NCI-H460 (cell line): ENCODE measurements at regions not wholly inside any gene's neighbourhood (a gene's known extent, or its start where the extent isn't known, plus 50 kb on each side); places are given as distances from the start of the nearest gene placed in this dataset.

Source experiments
- DNase-seq: peaks from one replicate; pipeline ENCODE4 v3.0.0-alpha.2; 2016; ENCODE audit warnings: low read depth; ENCODE audit errors: extremely low read depth

DNA sequence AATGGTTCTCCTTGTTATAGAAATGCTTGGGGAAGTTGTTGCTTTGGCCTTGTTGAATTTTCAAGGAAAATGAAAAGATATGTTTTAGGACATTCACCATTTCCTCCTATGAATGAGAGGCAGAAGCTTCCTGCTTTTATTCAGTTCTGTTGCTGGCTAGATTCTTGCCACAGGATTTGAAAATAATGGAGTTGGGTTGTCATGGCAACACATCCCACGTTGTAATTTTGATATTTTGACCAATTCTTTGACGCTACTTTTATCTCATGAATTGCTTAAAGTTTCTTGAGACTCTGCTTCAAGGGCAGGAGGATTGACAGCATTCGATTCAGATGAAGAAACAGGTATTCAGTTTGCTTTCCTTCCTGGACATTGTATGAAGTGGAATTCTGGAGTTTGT is 331.5 kb downstream of the PRDM2 start:
- no peak for DNase-seq

DNA sequence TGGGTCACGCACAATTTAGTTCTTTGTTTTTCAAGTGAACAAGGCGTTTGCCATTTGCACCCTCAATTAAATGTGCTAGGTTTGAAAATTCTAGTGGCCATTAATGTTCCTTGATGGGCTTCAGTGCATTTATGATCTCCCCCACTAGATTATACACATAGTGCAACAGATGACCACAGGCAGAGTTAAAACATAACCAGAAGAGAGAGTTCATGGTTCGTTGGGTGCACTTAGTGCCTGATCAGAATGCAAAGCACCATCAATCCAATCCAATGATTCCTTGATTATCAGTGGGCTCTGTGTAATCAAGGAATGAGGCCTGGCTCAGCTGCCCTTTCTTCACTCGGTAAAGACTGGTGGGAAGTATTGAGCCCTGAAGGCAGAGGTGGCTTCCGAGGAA is 334.5 kb downstream of the PRDM2 start:
- DNase-seq, result no peak

DNA sequence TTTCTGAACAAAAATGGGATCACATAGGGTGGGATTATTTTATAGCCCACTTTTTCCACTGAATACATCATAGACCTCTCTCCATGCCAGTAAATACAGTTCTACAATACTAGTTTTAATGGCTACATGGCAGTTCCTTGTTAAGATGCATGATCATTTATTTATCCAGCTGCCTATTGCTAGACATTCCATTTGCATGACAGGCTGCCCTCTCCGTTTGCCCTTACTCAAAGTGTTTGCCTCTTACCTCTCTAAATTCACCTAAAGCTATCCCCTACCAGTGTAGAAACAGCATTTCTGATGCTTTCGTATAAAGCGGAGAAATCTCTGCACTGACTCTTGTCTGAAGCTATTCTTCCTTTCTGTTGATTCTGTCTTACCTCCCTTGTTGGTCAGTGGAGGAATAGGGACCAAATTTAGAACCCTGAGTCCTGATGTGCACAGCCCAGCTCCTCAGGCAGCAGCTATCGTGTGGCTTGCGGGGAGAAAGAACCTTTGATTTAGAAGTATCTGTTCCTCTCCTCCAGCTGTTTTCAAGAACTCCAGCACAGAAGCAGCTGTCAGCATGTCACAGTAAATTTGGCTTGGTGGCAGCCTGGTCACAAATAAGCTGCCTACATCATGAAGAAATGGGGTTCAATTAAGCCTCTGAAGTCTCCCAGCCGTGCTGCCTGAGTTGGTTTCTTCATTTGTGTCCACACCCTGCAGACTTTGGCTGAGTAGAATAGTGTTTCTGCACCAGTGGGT is 337.3 kb downstream of the PRDM2 start:
- no peak for DNase-seq

DNA sequence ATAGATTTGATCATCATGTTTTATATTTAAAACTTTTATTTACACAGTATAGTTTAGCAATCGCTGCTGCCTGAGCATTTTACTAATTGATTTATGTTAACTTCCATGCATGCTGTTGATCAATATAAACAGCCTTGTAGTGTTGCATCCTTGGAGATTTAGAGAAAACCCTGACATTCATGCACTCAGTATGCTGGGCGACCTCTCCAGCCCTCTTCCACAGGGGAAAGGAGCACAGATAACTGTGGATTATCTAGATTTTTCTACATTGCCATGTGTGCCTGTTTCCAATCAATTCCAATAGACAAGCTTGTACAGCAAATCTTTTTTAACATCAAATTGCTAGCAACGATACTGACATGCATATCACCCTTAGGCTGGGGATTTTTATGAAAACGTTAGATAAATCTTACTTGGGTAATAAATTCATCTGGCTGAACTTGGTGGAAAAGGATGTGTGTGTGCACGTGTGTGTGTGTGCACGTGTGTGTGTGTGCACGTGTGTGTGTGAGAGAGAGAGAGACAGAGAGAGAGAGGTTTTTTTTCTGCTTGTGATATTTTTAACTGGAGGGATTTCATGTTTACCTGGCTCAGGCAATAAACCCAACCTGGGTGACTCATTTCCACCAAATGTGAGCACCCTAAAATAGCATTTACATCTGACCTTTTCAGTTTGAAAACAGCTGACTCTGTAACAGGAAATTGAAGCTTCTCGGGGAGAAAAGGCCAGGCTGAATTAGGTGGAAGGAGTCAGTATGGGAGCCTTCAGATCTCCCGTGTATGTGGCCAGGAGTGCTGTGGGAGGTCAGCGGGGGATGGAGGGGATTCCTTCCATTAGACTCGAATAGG is 339.8 kb downstream of the PRDM2 start:
- no peak for DNase-seq

DNA sequence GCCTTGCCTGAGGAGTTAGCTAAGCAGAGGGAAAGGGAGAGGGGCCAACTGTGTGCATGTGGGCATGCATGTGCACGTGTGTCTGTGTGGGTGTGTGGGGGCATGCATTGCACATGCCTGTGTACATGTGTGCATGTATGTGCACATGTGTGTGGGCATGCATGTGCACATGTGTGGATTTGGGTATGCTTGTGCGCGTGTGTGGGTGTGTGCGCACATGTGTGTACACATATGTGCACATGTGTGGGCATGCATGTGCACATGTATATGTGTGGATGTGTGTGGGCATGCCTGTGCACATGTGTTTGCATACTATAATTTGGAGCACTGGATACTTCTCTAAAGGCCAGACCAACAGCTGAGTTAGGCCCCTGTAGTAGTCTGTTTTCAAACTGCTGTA is 350.0 kb downstream of the PRDM2 start:
- no peak for DNase-seq

DNA sequence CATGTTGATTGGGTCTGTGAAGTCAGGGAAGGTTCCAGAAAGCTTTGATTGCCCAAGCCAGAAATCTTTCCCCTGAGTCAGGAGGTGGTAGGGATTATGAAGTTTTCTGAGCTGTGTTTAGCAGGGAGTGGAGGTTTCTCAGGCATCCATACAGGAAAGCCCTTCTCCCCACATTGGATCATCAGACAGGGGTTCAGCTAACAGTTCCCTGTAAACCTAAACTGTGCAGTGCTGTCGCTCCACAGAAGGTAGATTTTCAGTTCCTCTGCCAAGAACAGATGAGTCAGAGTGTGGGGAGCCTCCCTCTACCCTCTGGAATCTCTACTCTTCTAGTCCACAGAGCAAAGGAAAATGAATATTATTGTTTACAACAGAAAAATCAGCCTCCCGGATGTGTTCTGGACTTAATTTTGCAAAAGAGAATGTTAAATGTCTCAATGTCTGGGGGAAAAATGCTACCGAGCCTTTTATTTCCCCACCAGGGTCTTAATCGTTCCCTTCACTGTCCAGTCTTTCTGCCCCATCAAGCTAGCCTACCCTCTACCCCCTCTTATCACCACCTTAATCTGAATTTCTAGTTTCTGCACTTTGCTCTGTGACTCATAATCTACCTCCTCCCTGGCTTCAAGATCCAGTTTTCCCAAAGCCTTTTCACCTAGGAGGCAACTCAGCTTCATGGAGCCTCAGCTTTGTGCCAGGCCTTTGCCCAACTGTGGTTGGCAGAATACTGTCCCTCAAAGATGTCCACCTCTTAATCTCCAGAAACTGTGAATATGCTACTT is 355.6 kb downstream of the PRDM2 start:
- no peak for DNase-seq

GRCh38 chr1:14057640-14058039 is 357.7 kb downstream of the PRDM2 start:
- no peak for DNase-seq

DNA sequence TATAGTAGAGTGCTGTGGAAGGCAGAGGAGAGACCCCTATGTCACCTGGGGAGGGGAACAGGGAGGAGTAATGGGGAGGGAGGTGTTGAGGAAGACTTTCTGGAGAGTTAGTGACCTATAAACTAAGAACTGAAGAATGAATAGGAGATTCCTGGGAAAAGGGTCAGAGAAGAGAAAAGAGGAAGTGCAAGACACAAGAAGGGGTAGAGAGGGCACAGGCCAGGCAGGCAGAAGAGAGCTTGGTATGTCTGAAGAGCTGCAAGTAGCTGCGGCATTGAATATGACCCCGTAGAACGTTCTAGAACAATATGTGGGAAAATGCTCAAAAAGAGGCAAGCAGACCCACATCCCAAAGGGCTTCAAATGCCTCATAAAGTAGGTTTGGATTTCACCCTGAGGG is 361.2 kb downstream of the PRDM2 start:
- DNase-seq, result no peak

DNA sequence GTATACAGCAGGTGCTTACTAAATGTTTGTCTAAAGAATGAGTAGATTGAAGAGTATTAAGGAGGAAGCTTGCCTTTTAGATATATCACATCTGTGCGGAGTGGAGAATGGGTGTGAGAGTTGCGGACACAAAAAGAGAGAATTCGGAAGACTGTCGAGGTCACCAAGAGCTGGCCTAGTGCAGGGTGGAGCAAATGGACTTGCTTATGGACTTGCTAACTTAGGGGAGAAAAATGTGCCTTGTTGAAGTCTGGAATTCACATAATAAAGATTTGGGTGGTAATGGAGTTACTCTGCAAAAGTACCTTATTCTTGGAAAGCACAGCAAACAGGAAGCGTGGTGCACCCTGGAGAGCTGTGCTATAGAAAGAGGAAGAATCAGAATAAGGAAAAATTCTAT is 361.7 kb downstream of the PRDM2 start:
- no peak for DNase-seq

GRCh38 chr1:14062669-14063068 is 362.7 kb downstream of the PRDM2 start:
- DNase-seq, result no peak

DNA sequence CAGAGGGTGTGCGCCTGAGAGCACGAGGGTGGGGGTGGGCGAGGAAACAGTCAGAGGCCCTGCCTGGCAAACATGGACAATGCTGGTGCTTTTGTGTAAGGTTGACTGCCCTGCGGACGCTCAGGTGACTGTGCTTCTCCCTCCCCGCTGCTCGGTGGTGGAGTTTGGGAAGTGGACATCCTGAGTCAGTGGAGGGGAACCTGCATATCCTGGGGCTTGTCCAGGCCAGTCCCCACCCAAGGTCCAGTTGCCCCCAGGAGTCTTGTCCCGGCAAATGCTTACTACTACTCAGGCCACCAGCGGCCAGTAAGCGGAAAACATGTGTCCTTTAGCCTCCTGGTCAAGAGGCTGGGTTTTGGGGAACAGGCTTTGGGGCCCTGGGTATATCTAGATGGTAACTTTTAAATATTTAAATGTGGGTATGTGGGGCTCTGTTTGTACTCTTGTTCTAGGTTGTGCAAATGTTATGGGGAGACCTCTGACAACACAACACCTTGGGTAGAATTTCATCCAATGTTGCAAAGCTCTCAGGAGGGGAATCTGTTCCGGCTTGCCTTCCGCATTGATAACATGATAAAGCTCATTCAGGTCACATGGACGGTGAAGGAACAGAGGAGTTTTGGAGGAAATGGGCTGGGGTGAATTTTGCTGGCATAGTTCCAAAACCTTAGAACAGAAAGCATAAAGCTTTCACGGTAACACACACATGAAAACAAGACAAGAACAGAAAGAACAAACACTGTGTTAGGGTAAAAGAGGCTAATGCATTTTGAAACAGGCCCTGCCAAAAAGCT is 364.9 kb downstream of the PRDM2 start:
- no peak for DNase-seq

DNA sequence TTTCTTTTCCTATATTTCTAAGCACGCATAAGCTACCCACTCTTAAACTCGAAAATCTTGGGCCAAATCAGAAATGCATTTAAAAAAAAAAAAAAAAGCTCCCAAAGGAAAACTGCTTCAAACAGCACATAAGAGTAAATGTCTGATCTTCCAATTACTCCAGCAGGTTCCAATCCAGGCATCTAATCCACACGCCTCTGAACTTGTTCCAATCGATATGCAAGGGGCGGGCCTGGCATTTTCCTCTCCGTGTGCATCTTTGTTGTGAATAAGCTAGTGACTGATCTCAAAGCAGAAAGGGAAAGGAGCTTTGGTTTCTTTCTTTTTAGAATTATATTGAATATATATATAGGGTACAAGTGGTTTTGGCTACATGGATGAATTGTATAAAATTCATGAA is 365.5 kb downstream of the PRDM2 start:
- no peak for DNase-seq

DNA sequence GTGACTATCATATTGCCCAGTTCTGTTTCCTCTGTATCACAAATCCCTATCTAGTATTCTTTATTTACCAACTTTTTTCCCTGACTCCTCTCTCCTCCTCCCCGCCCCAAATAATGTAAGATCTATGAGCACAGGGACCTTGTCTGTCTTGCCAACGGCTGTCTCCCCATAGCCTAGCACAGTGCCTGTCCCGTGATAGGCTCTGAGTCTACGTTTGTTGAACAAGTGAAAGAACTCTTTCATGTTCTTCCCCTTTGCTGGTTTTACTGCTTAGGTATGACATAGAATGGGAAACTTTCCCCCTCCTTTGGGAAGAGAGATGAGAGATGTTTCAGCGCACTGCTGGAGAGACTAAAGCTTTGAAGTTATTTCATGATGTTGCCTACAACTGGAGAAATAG is 367.0 kb downstream of the PRDM2 start:
- no peak for DNase-seq

DNA sequence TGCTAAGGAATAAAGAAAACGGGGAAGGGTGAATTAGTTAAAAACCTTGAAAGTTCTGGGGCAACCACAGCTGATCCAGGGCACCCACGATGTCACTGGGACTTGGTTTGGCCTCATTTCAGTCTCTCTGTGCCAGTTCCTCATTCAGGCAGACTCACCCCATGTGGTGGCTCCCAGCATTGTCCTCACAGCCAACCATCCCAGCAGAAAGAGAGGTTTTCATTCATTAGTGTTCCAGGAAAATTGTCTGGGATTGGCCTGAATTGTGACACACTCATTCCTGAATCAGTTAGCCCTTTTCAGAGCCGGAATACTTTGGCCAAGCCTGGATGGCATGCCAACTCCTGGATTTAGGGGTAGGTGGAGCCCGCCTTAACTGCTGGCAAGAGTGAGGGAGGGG is 367.7 kb downstream of the PRDM2 start:
- no peak for DNase-seq

DNA sequence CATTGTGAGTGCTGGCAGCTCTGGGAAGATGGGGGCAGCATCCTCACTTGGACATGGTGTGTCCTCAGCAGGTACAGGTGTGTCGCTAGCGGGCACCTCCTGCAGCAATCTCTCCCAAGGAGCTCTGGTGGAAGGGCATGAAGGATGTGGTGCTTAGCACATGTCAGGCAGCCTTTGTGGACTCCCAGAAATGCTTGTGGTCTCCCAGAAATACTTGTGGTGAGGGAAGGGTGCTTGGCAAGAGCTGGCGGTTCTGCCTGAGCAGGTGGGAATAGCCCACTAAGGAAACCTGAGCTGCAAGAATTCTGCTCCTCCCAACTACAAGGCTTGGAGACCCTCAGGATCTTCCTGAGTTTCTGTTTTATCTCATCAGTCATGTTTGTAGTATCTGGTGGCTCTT is 371.6 kb downstream of the PRDM2 start:
- no peak for DNase-seq

- no peak for DNase-seq
These were observed 380.7 kb downstream of the PRDM2 start for GRCh38 chr1:14080653-14081052.

DNA sequence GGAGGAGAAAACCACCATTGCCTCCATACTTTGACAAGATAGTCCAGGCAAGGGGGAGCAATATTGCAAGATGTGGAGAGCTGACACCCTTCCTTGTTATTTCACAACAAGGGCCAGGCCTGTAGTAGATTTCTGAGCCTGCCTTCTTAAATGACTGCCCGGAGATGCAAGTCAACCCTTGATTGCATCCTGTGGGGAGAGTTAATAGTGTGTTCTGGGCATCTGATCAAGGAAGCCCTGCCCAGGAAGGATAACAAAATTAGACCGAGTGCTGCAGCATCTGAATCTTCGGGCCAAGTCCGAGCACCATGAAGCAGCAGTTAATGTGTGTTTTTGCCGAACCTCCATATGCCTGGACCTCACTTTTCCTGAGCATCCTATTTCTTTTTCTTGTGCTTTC is 382.3 kb downstream of the PRDM2 start:
- DNase-seq, result no peak

GRCh38 chr1:14083277-14083676 is 383.3 kb downstream of the PRDM2 start:
- DNase-seq, result no peak

DNA sequence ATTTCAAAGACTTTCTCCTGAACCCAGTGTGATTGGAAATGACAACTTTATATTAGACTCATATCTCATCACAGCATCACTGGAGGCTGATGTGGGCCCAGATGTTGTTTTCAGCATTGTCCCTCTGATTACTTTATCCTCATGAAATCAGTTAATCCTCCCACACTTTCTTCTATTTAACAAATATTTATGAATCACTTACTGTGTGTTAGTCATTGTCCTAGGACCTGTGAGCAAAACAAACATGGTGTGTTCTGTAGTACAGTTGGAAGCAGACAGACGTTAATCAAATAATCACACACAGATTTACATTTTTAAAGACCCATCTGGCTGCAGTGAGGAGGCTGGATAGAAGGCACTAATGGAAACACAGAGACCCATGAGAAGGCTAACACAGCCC is 383.7 kb downstream of the PRDM2 start:
- no peak for DNase-seq

DNA sequence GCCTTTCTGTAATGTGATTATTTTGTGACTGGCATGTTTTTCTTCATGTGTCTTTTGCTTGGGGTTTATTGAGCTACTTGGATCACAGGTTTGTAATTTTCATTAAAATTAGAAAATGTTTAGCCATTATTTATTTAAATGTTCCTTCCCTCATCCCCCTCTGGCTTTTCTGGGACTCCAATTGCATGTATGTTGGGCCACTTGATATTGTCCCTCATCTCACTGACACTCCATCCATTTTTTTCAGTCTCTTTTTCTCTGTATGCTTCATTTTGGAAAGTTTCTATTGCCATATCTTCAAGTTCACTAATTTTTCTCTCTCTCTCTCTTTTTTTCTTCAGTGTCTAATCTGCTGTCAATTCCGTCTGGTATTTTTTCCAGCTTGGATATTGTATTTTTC is 390.1 kb downstream of the PRDM2 start:
- DNase-seq, result no peak

DNA sequence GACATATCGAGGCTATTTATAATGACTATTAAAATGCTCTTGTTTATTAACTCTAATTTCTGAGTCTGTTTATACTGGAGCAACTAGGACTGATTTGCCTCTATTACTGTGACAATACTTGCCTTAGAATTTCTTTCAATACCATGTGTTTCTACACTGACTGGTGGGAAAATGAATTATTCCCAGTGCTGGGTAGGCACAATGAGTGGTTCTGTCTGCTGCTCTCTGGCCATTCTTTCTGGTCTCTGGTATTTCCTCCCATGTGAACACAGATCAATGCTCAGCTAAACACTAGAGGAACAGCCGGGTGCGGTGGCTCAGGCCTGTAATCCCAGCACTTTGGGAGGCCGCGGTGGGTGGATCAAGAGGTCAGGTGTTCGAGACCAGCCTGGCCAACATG is 390.5 kb downstream of the PRDM2 start:
- no peak for DNase-seq
